Muscle of back (tissue), 3 donors: ENCODE measurements at regions not wholly inside any gene's neighbourhood (a gene's known extent, or its start where the extent isn't known, plus 50 kb on each side); places are given as distances from the start of the nearest gene placed in this dataset.
"Not testable (repeated sequence)": the region's sequence is repeated elsewhere in the genome, so short reads cannot be mapped to it uniquely, and the experiment has no call there.

Experiments
- DNase-seq, 3 donors: peaks; one replicate each; pipeline versions ENCODE4 v3.0.0 to v3.0.0-alpha.2; 2013

DNA sequence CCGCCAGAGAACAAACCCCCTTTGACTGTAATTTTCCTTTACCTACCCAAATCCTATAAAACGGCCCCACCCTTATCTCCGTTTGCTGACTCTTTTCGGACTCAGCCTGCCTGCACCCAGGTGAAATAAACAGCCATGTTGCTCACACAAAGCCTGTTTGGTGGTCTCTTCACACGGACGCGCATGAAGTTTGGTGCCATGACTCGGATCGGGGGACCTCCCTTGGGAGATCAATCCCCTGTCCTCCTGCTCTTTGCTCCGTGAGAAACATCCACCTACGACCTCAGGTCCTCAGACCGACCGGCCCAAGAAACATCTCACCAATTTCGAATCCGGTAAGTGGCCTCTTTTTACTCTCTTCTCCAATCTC, 52.1 kb upstream of the FAM124A start:
- not testable (repeated sequence) for DNase-seq

DNA sequence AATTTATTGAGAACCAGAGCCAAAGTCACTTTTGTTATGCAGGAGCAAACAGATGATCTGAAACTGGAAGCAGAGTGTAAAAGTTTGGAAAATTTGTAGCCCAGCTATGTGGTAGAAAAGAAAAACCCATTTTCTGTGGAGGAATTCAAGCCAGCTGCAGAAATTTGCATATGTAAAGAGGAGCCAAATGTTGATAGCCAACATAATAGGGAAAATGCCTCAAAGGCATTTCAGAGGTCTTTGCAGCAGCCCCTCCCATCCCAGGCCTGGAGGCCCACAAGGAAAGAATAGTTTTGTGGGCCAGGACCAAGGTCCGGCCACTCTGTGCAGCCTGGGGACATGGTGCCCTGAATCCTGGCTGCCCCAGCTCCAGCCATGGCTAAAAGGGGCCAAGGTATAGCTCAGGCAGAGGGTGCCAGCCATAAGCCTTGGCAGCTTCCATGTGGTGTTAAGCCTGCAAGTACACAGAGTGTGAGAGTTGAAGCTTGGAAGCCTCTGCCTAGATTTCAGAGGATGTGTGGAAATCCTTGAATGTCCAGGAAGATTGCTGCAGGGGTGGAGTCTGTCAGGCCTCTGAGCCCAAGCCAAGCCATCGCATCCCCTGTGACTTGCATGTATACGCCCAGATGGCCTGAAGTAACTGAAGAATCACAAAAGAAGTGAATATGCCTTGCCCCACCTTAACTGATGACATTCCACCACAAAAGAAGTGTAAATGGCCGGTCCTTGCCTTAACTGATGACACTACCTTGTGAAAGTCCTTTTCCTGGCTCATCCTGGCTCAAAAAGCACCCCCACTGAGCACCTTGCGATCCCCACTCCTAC, 52.7 kb upstream of the FAM124A start:
- peak in 1 of 3 donors; percentile 64 for DNase-seq

- DNase-seq: no peak
Observed at GRCh38 chr13:51168623-51169022, 53.6 kb upstream of the FAM124A start.

- DNase-seq: no peak
Observed at GRCh38 chr13:51167393-51168191, 54.6 kb upstream of the FAM124A start.

- DNase-seq: peak in 1 of 3 donors; percentile 61
Observed at GRCh38 chr13:51162701-51163100, 51.6 kb upstream of the C13orf42 start.
